Panc1 (cell line): ENCODE measurements at regions not wholly inside any gene's neighbourhood (a gene's known extent, or its start where the extent isn't known, plus 50 kb on each side); places are given as distances from the start of the nearest gene placed in this dataset.

Experiments
- POLR2AphosphoS5 ChIP-seq: IDR thresholded peaks from 2 replicates; pipeline ENCODE4 v1.6.1; 2012; ENCODE audit warnings: mild to moderate bottlenecking, low read depth, low read length, moderate library complexity
- TCF7L2 ChIP-seq: IDR thresholded peaks from 2 replicates; pipeline ENCODE4 v1.6.1; 2011; ENCODE audit warnings: mild to moderate bottlenecking, low read depth, low read length, inconsistent platforms
- TF ChIP-seq, protein P1 (sequence below): fragments of 450-650 bp; IDR thresholded peaks from 2 replicates; pipeline ENCODE4 v1.5.1; 2017; ENCODE audit warnings: mild to moderate bottlenecking

DNA sequence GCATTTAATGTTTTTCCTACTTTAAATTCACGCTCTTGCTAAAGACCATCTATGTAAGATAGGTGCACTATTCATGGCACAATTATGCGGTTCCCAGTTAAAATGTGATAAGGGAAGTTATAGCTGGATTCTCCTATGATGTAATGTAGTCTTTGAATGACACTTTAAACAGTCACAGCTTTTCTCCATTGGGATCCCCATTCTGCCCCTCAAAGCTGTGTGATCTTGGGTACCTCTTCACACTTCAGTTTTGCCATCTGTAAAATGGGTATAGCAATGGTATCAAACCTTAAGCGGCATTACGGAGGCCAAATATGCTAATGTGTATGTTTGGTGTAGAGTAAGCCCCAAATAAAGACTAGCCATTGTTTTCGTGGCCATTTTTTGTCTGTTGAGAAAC is 64.7 kb upstream of the ZNF217 start:
- TF ChIP-seq TCF7L2, result no peak
- TF ChIP-seq POLR2AphosphoS5, result no peak
- TF ChIP-seq, protein P1, sequence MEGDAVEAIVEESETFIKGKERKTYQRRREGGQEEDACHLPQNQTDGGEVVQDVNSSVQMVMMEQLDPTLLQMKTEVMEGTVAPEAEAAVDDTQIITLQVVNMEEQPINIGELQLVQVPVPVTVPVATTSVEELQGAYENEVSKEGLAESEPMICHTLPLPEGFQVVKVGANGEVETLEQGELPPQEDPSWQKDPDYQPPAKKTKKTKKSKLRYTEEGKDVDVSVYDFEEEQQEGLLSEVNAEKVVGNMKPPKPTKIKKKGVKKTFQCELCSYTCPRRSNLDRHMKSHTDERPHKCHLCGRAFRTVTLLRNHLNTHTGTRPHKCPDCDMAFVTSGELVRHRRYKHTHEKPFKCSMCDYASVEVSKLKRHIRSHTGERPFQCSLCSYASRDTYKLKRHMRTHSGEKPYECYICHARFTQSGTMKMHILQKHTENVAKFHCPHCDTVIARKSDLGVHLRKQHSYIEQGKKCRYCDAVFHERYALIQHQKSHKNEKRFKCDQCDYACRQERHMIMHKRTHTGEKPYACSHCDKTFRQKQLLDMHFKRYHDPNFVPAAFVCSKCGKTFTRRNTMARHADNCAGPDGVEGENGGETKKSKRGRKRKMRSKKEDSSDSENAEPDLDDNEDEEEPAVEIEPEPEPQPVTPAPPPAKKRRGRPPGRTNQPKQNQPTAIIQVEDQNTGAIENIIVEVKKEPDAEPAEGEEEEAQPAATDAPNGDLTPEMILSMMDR, result no peak
